ENCODE measurements at regions not wholly inside any gene's neighbourhood (a gene's known extent, or its start where the extent isn't known, plus 50 kb on each side); places are given as distances from the start of the nearest gene placed in this dataset.

GRCh38 chr16:51508490-51509212, 357.6 kb upstream of the SALL1 start:
- no peak for DNase-seq (ENCODE audit: low spot score)
- Histone ChIP-seq H3K4me2 (no peak overlapping the region), H3K79me2 (no peaks in the 10 kb centered on the region), H3K27me3 (no peaks in the 10 kb centered on the region), H3K4me3 (no peak overlapping the region), H3K36me3 (replicated peaks; ENCODE audit: insufficient read depth, low read depth) (no peaks in the 10 kb centered on the region), H4K20me1 (ENCODE audit: insufficient read depth, poor library complexity, severe bottlenecking) (no peaks in the 10 kb centered on the region), H3K9me3 (ENCODE audit: low read depth) (no peaks in the 10 kb centered on the region), H3K4me1 (ENCODE audit: insufficient read depth) (no peaks in the 10 kb centered on the region), H3K9me2 (replicated peaks; ENCODE audit: insufficient read depth) (no peaks in the 10 kb centered on the region), H2AFZ (no peak overlapping the region), H3K27ac (no peak overlapping the region)
- 84% methylated on average over 4 of the region's 4 CpGs for WGBS (ENCODE audit: low lambda C conversion rate, missing lambda C conversion rate)
- TF ChIP-seq EZH2phosphoT487 (IDR thresholded peaks at IDR 0.05; ENCODE audit: low read depth, severe bottlenecking, unreplicated experiment), result no peak
- TF ChIP-seq, protein P1, sequence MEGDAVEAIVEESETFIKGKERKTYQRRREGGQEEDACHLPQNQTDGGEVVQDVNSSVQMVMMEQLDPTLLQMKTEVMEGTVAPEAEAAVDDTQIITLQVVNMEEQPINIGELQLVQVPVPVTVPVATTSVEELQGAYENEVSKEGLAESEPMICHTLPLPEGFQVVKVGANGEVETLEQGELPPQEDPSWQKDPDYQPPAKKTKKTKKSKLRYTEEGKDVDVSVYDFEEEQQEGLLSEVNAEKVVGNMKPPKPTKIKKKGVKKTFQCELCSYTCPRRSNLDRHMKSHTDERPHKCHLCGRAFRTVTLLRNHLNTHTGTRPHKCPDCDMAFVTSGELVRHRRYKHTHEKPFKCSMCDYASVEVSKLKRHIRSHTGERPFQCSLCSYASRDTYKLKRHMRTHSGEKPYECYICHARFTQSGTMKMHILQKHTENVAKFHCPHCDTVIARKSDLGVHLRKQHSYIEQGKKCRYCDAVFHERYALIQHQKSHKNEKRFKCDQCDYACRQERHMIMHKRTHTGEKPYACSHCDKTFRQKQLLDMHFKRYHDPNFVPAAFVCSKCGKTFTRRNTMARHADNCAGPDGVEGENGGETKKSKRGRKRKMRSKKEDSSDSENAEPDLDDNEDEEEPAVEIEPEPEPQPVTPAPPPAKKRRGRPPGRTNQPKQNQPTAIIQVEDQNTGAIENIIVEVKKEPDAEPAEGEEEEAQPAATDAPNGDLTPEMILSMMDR (IDR thresholded peaks at IDR 0.05; ENCODE audit: poor library complexity), result no peak
- TF ChIP-seq EZH2 (IDR thresholded peaks at IDR 0.05; ENCODE audit: borderline replicate concordance), result no peak

DNA sequence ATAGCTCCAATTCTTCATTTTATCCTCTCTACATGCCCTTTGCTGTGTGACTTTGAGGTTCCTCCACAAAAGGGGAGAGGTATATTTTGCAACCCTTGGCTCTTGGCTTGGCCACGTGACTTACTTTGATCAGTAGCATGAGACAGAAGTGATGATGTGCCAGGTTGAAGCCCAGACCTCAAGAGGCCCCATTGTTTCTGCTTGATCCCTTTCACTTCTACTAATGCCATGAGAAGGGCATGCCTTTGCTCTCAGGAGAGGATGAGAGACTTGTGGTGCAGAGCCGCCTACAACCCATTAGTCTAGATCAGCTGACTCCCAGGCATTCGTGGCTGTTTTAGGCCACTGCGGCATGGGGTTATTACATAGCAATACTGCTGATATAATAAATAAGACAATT, 356.2 kb upstream of the SALL1 start:
- WGBS (ENCODE audit: low lambda C conversion rate, missing lambda C conversion rate), result 87% methylated on average over 4 of the region's 4 CpGs
- no peak for DNase-seq (ENCODE audit: low spot score)
- H3K9me3 ChIP-seq (ENCODE audit: low read depth), result no peaks in the 10 kb centered on the region
- no peaks in the 10 kb centered on the region for H3K36me3 ChIP-seq (replicated peaks; ENCODE audit: insufficient read depth, low read depth)
- H3K79me2 ChIP-seq, result no peaks in the 10 kb centered on the region
- H3K4me1 ChIP-seq (ENCODE audit: insufficient read depth), result no peaks in the 10 kb centered on the region
- no peak overlapping the region for H3K4me3 ChIP-seq
- H2AFZ ChIP-seq, result no peak overlapping the region
- H3K27me3 ChIP-seq, result no peaks in the 10 kb centered on the region
- H3K4me2 ChIP-seq, result no peak overlapping the region
- TF ChIP-seq, protein P1 (IDR thresholded peaks at IDR 0.05; ENCODE audit: poor library complexity), result no peak
- no peak for TF ChIP-seq EZH2phosphoT487 (IDR thresholded peaks at IDR 0.05; ENCODE audit: low read depth, severe bottlenecking, unreplicated experiment)
- no peak for TF ChIP-seq EZH2 (IDR thresholded peaks at IDR 0.05; ENCODE audit: borderline replicate concordance)
- H3K9me2 ChIP-seq (replicated peaks; ENCODE audit: insufficient read depth), result no peaks in the 10 kb centered on the region
- no peaks in the 10 kb centered on the region for H4K20me1 ChIP-seq (ENCODE audit: insufficient read depth, poor library complexity, severe bottlenecking)
- H3K27ac ChIP-seq, result no peak overlapping the region

DNA sequence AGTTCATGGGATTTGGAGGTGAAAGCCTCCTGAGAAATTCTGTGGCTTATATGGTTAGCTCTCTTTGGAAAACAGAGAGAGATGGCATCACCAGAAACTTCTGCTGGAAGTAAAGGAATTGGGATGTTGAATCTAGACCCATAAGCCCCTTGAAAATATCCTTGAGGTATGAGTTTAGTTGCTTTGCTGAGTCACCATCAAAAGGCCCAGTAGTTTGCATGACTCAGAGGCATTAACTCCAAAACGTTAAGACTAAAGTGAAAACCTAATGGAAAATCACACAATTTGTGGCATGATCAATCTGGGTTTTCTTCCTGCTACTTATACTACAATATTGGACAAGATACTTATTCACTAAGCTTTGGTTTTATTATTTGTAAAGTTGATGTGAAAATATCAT, 349.2 kb upstream of the SALL1 start:
- Histone ChIP-seq H3K9me2 (replicated peaks; ENCODE audit: insufficient read depth) (no peaks in the 10 kb centered on the region), H4K20me1 (ENCODE audit: insufficient read depth, poor library complexity, severe bottlenecking) (no peaks in the 10 kb centered on the region), H3K4me1 (ENCODE audit: insufficient read depth) (no peaks in the 10 kb centered on the region), H3K79me2 (no peaks in the 10 kb centered on the region), H2AFZ (no peak overlapping the region), H3K4me2 (no peak overlapping the region), H3K27ac (no peak overlapping the region), H3K9me3 (ENCODE audit: low read depth) (no peaks in the 10 kb centered on the region), H3K27me3 (no peaks in the 10 kb centered on the region), H3K36me3 (replicated peaks; ENCODE audit: insufficient read depth, low read depth) (no peaks in the 10 kb centered on the region), H3K4me3 (no peak overlapping the region)
- no peak for DNase-seq (ENCODE audit: low spot score)
- TF ChIP-seq EZH2 (IDR thresholded peaks at IDR 0.05; ENCODE audit: borderline replicate concordance) (no peak), EZH2phosphoT487 (IDR thresholded peaks at IDR 0.05; ENCODE audit: low read depth, severe bottlenecking, unreplicated experiment) (no peak)
- TF ChIP-seq, protein P1 (IDR thresholded peaks at IDR 0.05; ENCODE audit: poor library complexity), result no peak
- 53% methylated on average over 1 of the region's 1 CpG for WGBS (ENCODE audit: low lambda C conversion rate, missing lambda C conversion rate)
